ENCODE measurements at regions not wholly inside any gene's neighbourhood (a gene's known extent, or its start where the extent isn't known, plus 50 kb on each side); places are given as distances from the start of the nearest gene placed in this dataset.

GRCh38 chr2:56510610-56511009 is 326.8 kb downstream of the CCDC85A start:
- no peak for TF ChIP-seq CTCF (conservative IDR thresholded peaks at IDR 0.05)
- no peak for TF ChIP-seq EZH2 (IDR thresholded peaks at IDR 0.05; ENCODE audit: low read depth)

All from PC-9 (cell line).